Fibroblast of lung (primary cell): ENCODE measurements at regions not wholly inside any gene's neighbourhood (a gene's known extent, or its start where the extent isn't known, plus 50 kb on each side); places are given as distances from the start of the nearest gene placed in this dataset.

ENCODE experiments used
- EZH2 ChIP-seq: IDR thresholded peaks from 2 replicates; pipeline ENCODE4 v1.5.1; 2012; ENCODE audit warnings: low read length, control low read depth, mild to moderate bottlenecking; ENCODE audit errors: missing control alignments
- TF ChIP-seq, protein P1 (sequence below), 2 donors: IDR thresholded peaks in 1 of 2; conservative IDR thresholded peaks in 1 of 2; 1 replicate in 1 of 2; 2 replicates in 1 of 2; pipeline ENCODE4 v1.5.1; 2011 to 2012; ENCODE audit warnings: low read length in 2 of 2, control low read depth in 1 of 2, inconsistent platforms in 1 of 2, low read depth in 1 of 2, mild to moderate bottlenecking in 1 of 2

DNA sequence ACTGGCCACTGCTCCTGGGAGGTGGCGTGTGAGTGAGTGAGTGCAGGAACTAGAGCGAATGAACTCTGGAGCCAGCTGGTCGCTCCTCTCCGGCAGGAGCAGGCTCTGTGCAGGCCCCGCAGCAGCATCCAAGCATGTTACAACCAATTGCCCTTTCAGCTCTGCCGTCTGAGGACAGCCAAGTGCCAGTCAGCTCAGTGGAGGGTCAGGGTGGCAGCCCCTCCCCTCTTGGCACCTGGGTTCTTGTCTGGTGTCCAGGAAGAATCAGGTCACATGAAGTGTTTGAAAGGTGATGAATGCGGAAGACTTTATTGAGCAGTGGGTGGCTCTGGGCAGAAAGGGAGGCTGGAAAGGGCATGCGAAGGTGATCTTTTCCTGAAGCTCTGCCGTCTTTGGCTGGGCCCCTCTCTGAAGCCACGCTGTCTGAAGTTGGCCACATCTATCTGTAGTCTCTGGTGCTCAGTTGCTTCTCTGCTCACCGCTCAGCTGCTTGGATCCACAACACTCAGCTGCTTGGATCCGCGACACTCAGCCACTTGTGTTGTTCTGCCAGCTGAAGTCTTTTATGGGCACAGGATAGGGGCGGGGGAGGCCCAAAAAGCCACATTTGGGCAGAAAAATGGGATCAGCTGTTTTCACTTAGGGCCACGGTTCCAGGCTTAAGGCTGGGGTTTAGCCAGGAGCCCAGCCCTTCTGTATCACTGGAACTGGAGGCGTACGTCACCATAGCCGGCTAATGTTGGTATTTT, 139.8 kb downstream of the ADSS2 start:
- TF ChIP-seq, protein P1, sequence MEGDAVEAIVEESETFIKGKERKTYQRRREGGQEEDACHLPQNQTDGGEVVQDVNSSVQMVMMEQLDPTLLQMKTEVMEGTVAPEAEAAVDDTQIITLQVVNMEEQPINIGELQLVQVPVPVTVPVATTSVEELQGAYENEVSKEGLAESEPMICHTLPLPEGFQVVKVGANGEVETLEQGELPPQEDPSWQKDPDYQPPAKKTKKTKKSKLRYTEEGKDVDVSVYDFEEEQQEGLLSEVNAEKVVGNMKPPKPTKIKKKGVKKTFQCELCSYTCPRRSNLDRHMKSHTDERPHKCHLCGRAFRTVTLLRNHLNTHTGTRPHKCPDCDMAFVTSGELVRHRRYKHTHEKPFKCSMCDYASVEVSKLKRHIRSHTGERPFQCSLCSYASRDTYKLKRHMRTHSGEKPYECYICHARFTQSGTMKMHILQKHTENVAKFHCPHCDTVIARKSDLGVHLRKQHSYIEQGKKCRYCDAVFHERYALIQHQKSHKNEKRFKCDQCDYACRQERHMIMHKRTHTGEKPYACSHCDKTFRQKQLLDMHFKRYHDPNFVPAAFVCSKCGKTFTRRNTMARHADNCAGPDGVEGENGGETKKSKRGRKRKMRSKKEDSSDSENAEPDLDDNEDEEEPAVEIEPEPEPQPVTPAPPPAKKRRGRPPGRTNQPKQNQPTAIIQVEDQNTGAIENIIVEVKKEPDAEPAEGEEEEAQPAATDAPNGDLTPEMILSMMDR (conservative IDR thresholded peaks at IDR 0.05 in 1 of 2, IDR thresholded peaks at IDR 0.05 in 1 of 2; ENCODE audit: low read depth in 1 of 2, low read length in 2 of 2): no peak
- TF ChIP-seq EZH2: no peak
